Nephron (organoid): ENCODE measurements at regions not wholly inside any gene's neighbourhood (a gene's known extent, or its start where the extent isn't known, plus 50 kb on each side); places are given as distances from the start of the nearest gene placed in this dataset.
A peak's percentile ranks its signal among the peaks of the same experiment; 100 is the strongest.

Experiments
- H3K27ac Mint-ChIP-seq, 3 experiments: 2 replicates each; pipeline ENCODE4 v1.8.0; 2020; ENCODE audit warnings: mixed read lengths in 3 of 3, mild to moderate bottlenecking in 2 of 3, moderate library complexity in 1 of 3
- H3K27me3 Mint-ChIP-seq: 2 replicates; pipeline ENCODE4 v1.8.0; 2021; ENCODE audit warnings: low read depth, mild to moderate bottlenecking, moderate library complexity, mixed read lengths
- H3K36me3 Mint-ChIP-seq: 2 replicates; pipeline ENCODE4 v1.8.0; 2020; ENCODE audit warnings: low read depth, mixed read lengths
- H3K4me1 Mint-ChIP-seq: 2 replicates; pipeline ENCODE4 v1.8.0; 2020; ENCODE audit warnings: mixed read lengths
- H3K4me3 Mint-ChIP-seq, 3 experiments: 2 replicates each; pipeline ENCODE4 v1.8.0; 2020; ENCODE audit warnings: mild to moderate bottlenecking in 3 of 3, mixed read lengths in 3 of 3, moderate library complexity in 2 of 3
- H3K9me3 Mint-ChIP-seq: 2 replicates; pipeline ENCODE4 v1.8.0; 2020; ENCODE audit warnings: mixed read lengths
- CTCF ChIP-seq, 3 experiments: fragments of 200-600 bp; sonication (generic); IDR thresholded peaks; one replicate each; pipeline ENCODE4 v1.5.0; 2021; ENCODE audit warnings: antibody characterized with exemption in 3 of 3; ENCODE audit not compliant: unreplicated experiment in 3 of 3

DNA sequence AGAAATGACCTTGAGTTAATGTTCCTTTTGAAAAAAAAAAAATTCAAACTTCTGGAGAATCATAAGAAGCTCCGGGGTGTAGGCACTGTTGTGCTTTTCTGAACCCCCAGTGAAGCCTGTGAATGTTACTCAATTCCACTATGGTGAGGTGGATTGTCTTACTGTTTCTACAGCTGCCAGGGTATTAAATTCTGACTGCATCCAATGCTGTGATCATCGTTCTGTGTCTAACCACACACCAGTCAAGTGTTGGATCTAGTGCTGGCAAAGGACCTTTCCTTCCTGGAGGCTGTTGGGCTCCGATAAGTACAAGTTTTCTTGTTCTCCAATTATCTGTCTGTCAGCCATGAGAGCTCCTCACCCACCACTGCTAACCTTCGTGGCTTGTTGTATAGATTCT is 162.0 kb upstream of the EPHA7 start:
- Mint-ChIP-seq H3K9me3 (no peaks in the 10 kb centered on the region), H3K36me3 (no peaks in the 10 kb centered on the region), H3K27ac (peak overlapping the region in 2 of 3 experiments; percentile 77 to 82), H3K27me3 (no peaks in the 10 kb centered on the region), H3K4me1 (peaks cover under 1% of the 10 kb centered on the region), H3K4me3 (peak overlapping the region in 1 of 3 experiments; percentile 39)
- TF ChIP-seq CTCF (IDR thresholded peaks at IDR 0.05; ENCODE audit: unreplicated experiment in 3 of 3) = no peak

DNA sequence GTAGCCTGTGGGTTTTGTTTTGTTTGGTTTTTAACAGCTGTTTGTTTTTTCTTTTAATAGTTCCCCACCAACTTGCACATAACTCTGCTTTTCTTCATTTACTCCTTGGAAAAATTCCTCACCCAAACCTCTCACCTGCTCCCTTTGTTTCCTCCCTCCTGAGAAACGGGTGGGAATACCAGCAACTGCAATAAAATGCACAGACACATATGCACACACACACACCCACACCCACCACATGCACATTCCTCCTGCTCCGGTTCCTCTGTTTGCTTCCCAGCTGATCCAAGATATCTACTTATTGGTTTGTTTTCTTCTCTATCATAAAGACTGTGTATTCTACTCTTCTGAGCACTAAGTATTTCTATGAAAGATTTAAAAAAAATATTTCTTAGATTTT is 161.1 kb upstream of the EPHA7 start:
- no peak overlapping the region for H3K4me3 Mint-ChIP-seq
- TF ChIP-seq CTCF (IDR thresholded peaks at IDR 0.05; ENCODE audit: unreplicated experiment in 3 of 3) = no peak
- no peaks in the 10 kb centered on the region for H3K36me3 Mint-ChIP-seq
- peaks cover 9% of the 10 kb centered on the region for H3K4me1 Mint-ChIP-seq
- H3K27me3 Mint-ChIP-seq = no peaks in the 10 kb centered on the region
- no peak overlapping the region for H3K27ac Mint-ChIP-seq
- no peaks in the 10 kb centered on the region for H3K9me3 Mint-ChIP-seq

GRCh38 chr6:93575495-93576267 is 156.3 kb upstream of the EPHA7 start:
- H3K9me3 Mint-ChIP-seq = no peaks in the 10 kb centered on the region
- peaks cover 31% of the 10 kb centered on the region for H3K4me1 Mint-ChIP-seq
- no peak for TF ChIP-seq CTCF (IDR thresholded peaks at IDR 0.05; ENCODE audit: unreplicated experiment in 3 of 3)
- H3K4me3 Mint-ChIP-seq = no peak overlapping the region
- no peaks in the 10 kb centered on the region for H3K27me3 Mint-ChIP-seq
- H3K27ac Mint-ChIP-seq = peak overlapping the region; percentile 47 to 66 (median 49)
- H3K36me3 Mint-ChIP-seq = no peaks in the 10 kb centered on the region

- H3K27ac Mint-ChIP-seq = peak overlapping the region; percentile 25 to 66 (median 47)
- no peaks in the 10 kb centered on the region for H3K27me3 Mint-ChIP-seq
- peaks cover 36% of the 10 kb centered on the region for H3K4me1 Mint-ChIP-seq
- no peak overlapping the region for H3K4me3 Mint-ChIP-seq
- no peaks in the 10 kb centered on the region for H3K9me3 Mint-ChIP-seq
- H3K36me3 Mint-ChIP-seq = no peaks in the 10 kb centered on the region
- no peak for TF ChIP-seq CTCF (IDR thresholded peaks at IDR 0.05; ENCODE audit: unreplicated experiment in 3 of 3)
These were observed 154.9 kb upstream of the EPHA7 start for GRCh38 chr6:93574299-93574698.

- Mint-ChIP-seq H3K27ac (no peak overlapping the region), H3K4me1 (peaks cover 47% of the 10 kb centered on the region), H3K36me3 (no peaks in the 10 kb centered on the region), H3K9me3 (no peaks in the 10 kb centered on the region), H3K4me3 (no peak overlapping the region), H3K27me3 (no peaks in the 10 kb centered on the region)
- no peak for TF ChIP-seq CTCF (IDR thresholded peaks at IDR 0.05; ENCODE audit: unreplicated experiment in 3 of 3)
These were observed 152.0 kb upstream of the EPHA7 start for GRCh38 chr6:93571346-93571745.

DNA sequence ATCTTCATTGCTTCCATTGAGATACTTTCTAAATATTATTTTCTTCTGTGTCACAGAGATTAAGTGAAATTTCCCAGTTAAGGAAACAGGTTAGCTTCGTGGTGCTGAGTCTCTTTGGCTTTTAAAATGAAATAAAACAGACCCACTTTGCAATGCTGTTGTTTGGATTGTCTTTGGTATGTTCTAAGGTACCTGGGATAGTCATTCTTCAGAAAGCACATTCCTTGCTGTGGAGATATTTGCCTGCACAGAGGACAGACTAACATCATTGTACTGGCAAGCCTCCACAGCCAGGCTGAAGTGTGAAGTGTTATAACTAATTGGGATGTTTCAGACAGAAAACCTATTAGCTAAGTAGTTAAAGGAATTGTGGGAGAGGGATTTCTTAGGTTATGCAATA is 148.8 kb upstream of the EPHA7 start:
- no peak overlapping the region for H3K4me3 Mint-ChIP-seq
- no peak for TF ChIP-seq CTCF (IDR thresholded peaks at IDR 0.05; ENCODE audit: unreplicated experiment in 3 of 3)
- no peaks in the 10 kb centered on the region for H3K9me3 Mint-ChIP-seq
- H3K27me3 Mint-ChIP-seq = no peaks in the 10 kb centered on the region
- H3K4me1 Mint-ChIP-seq = peaks cover 25% of the 10 kb centered on the region
- H3K36me3 Mint-ChIP-seq = no peaks in the 10 kb centered on the region
- H3K27ac Mint-ChIP-seq = no peak overlapping the region
